BJ (cell line): ENCODE measurements at regions not wholly inside any gene's neighbourhood (a gene's known extent, or its start where the extent isn't known, plus 50 kb on each side); places are given as distances from the start of the nearest gene placed in this dataset.
"Not testable (repeated sequence)": the region's sequence is repeated elsewhere in the genome, so short reads cannot be mapped to it uniquely, and the experiment has no call there.

Source experiments
- CTCF ChIA-PET: fragments of 350-600 bp; formaldehyde crosslinking; extraction: SDS; loops from one replicate; lab custom pipeline; 2021; ENCODE audit warnings: antibody characterized with exemption, inconsistent platforms; lab: Yijun Ruan, JAX
- POLR2A ChIA-PET: fragments of 300-600 bp; sonication (Branson Sonifier 250); formaldehyde crosslinking; extraction: SDS; loops from one replicate; lab custom pipeline; 2021; ENCODE audit warnings: antibody characterized with exemption; lab: Charles Lee
- DNase-seq: peaks from one replicate; pipeline ENCODE4 v3.0.0-alpha.2; 2011; ENCODE audit warnings: low read depth
- H3K27me3 ChIP-seq: 2 replicates; pipeline ENCODE4 v1.6.0; 2011; ENCODE audit warnings: low read length; ENCODE audit not compliant: control insufficient read depth, insufficient read depth
- H3K36me3 ChIP-seq: 2 replicates; pipeline ENCODE4 v1.5.1; 2011; ENCODE audit warnings: low read length; ENCODE audit not compliant: control insufficient read depth, insufficient read depth
- H3K4me3 ChIP-seq: 2 replicates; pipeline ENCODE4 v1.5.1; 2011; ENCODE audit warnings: low read depth, mild to moderate bottlenecking, control low read depth, low read length
- CTCF ChIP-seq: IDR thresholded peaks from 2 replicates; pipeline ENCODE4 v1.5.1; 2011; ENCODE audit warnings: low read depth, mild to moderate bottlenecking, control low read depth, inconsistent platforms, low read length, moderate library complexity; ENCODE audit not compliant: insufficient read depth

GRCh38 chr22:17305076-17305475 lies 64.2 kb upstream of the CECR2 start:
- DNase-seq, result no peak
- no peaks in the 10 kb centered on the region for H3K36me3 ChIP-seq
- no peaks in the 10 kb centered on the region for H3K27me3 ChIP-seq
- CTCF ChIA-PET, result no interaction called here
- H3K4me3 ChIP-seq, result no peak overlapping the region
- no peak for TF ChIP-seq CTCF
- POLR2A ChIA-PET, result no interaction called here

- CTCF ChIA-PET, result no interaction called here
- H3K27me3 ChIP-seq, result no peaks in the 10 kb centered on the region
- TF ChIP-seq CTCF, result no peak
- DNase-seq, result no peak
- no peaks in the 10 kb centered on the region for H3K36me3 ChIP-seq
- no peak overlapping the region for H3K4me3 ChIP-seq
- POLR2A ChIA-PET, result no interaction called here
These were observed 65.2 kb upstream of the CECR2 start for GRCh38 chr22:17303840-17304779.

- CTCF ChIA-PET, result no interaction called here
- TF ChIP-seq CTCF, result no peak
- no peaks in the 10 kb centered on the region for H3K36me3 ChIP-seq
- no peak for DNase-seq
- H3K27me3 ChIP-seq, result no peaks in the 10 kb centered on the region
- H3K4me3 ChIP-seq, result no peak overlapping the region
- POLR2A ChIA-PET, result no interaction called here
These were observed 65.8 kb upstream of the CECR2 start for GRCh38 chr22:17303441-17303839.

GRCh38 chr22:17302616-17303015 lies 66.6 kb upstream of the CECR2 start:
- H3K36me3 ChIP-seq, result no peaks in the 10 kb centered on the region
- POLR2A ChIA-PET, result no interaction called here
- TF ChIP-seq CTCF, result no peak
- DNase-seq, result no peak
- H3K27me3 ChIP-seq, result no peaks in the 10 kb centered on the region
- CTCF ChIA-PET, result no interaction called here
- no peak overlapping the region for H3K4me3 ChIP-seq

- H3K27me3 ChIP-seq, result no peaks in the 10 kb centered on the region
- no peak for DNase-seq
- ChIA-PET CTCF (no interaction called here), POLR2A (no interaction called here)
- no peak for TF ChIP-seq CTCF
- no peaks in the 10 kb centered on the region for H3K36me3 ChIP-seq
- no peak overlapping the region for H3K4me3 ChIP-seq
These were observed 68.3 kb upstream of the CECR2 start for GRCh38 chr22:17300926-17301325.

GRCh38 chr22:17298805-17299502 lies 70.3 kb upstream of the CECR2 start:
- POLR2A ChIA-PET, result not testable (repeated sequence)

More at GRCh38 chr22:17298805-17299502, 70.3 kb upstream of the CECR2 start:
- CTCF ChIA-PET, result interaction anchor here (1.2 kb wide), 1 partner anchor 10 kb away, joined by 4 read pairs; no protein-coding TSS in a partner anchor
- not testable (repeated sequence) for H3K4me3 ChIP-seq, H3K36me3 ChIP-seq, H3K27me3 ChIP-seq, DNase-seq
